GM12874 (cell line): ENCODE measurements at regions not wholly inside any gene's neighbourhood (a gene's known extent, or its start where the extent isn't known, plus 50 kb on each side); places are given as distances from the start of the nearest gene placed in this dataset.

Source experiments
- TF ChIP-seq, protein P1 (sequence below): IDR thresholded peaks from 2 replicates; pipeline ENCODE4 v1.5.1; 2011; ENCODE audit warnings: low read depth, mild to moderate bottlenecking, control low read depth, low read length, moderate library complexity; ENCODE audit not compliant: insufficient read depth

DNA sequence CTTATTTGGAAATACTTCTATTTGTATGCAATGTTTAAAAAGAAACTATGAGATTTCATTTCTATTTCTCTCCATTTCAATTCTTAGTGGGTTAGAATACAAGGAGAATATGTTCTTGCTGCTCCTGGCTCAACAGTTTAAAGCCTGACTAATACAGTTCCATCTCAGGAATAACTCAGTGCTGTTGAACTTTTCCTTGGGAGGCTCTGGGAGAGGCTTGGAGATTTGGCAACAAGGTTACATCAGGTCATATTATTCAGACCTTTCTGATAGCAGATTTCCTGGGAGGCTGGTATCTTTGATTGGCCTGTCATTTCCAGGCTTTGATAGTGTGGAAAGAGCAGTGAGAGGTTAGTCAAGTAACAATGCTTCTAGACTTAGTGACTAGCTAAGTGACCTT is 481.7 kb upstream of the KLF4 start:
- TF ChIP-seq, protein P1, sequence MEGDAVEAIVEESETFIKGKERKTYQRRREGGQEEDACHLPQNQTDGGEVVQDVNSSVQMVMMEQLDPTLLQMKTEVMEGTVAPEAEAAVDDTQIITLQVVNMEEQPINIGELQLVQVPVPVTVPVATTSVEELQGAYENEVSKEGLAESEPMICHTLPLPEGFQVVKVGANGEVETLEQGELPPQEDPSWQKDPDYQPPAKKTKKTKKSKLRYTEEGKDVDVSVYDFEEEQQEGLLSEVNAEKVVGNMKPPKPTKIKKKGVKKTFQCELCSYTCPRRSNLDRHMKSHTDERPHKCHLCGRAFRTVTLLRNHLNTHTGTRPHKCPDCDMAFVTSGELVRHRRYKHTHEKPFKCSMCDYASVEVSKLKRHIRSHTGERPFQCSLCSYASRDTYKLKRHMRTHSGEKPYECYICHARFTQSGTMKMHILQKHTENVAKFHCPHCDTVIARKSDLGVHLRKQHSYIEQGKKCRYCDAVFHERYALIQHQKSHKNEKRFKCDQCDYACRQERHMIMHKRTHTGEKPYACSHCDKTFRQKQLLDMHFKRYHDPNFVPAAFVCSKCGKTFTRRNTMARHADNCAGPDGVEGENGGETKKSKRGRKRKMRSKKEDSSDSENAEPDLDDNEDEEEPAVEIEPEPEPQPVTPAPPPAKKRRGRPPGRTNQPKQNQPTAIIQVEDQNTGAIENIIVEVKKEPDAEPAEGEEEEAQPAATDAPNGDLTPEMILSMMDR = no peak

DNA sequence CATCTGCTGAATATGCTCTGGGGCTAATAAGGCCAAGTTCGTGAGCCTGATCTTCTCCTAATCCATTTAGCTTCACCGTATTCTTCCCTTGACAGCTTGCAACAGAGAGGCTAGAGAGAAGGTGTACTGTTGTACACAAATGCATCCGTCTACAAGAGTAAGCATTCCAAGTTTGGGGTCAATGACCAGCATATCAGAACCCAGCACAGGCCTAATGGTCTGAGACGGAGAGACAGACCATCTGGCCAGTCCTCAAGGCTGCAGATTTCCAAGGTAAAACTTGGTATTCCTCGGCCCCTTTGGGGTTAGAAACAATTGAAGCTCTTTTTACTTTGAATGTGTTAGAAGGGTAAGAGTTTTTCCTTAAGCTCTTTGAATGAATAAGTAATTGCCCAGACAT is 481.2 kb upstream of the KLF4 start:
- TF ChIP-seq, protein P1 = no peak

GRCh38 chr9:107969727-107970126 is 480.2 kb upstream of the KLF4 start:
- TF ChIP-seq, protein P1 = no peak

- TF ChIP-seq, protein P1 = no peak
Measured at GRCh38 chr9:107969141-107969540, 479.6 kb upstream of the KLF4 start.

DNA sequence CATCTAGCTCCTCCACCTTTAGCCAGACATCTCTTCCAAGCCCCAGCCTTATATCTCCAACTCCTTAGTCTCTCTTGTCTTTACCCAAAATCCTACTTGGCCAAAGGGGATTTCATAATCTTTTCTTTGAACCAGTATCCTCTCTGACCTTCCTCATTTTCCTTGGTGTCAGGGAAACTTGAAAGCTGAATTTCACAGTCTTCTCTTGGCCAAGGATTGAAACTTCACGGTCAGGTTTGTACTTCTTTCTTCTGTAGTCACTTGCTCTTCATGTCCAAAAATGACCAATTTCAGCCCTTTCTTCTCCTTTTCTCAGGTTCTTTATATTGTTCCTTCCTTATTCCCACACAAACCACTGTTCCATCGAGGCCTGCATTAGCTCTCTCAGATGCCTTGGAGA is 473.7 kb upstream of the KLF4 start:
- TF ChIP-seq, protein P1 = no peak

- TF ChIP-seq, protein P1 = no peak
Measured at GRCh38 chr9:107960916-107961315, 471.3 kb upstream of the KLF4 start.

GRCh38 chr9:107954312-107954711 is 464.7 kb upstream of the KLF4 start:
- TF ChIP-seq, protein P1 = no peak
